DOHH2 (cell line): ENCODE measurements at regions not wholly inside any gene's neighbourhood (a gene's known extent, or its start where the extent isn't known, plus 50 kb on each side); places are given as distances from the start of the nearest gene placed in this dataset.

ENCODE experiments used
- H3F3A ChIP-seq: fragments of 200-600 bp; sonication (generic), shearing (Covaris generic); 2 replicates; pipeline ENCODE4 v1.6.0; 2016; ENCODE audit warnings: antibody characterized with exemption, mild to moderate bottlenecking; ENCODE audit not compliant: control insufficient read depth, insufficient read depth
- H3K27ac ChIP-seq: fragments of 200-600 bp; sonication (generic); 2 replicates; pipeline ENCODE4 v1.5.1; 2014; ENCODE audit warnings: low read depth, mild to moderate bottlenecking, low read length, moderate library complexity
- H3K27me3 ChIP-seq: fragments of 200-600 bp; sonication (generic); 2 replicates; pipeline ENCODE4 v1.6.1; 2014; ENCODE audit warnings: mild to moderate bottlenecking, low read length, mixed read lengths; ENCODE audit not compliant: control insufficient read depth
- H3K36me3 ChIP-seq: fragments of 200-600 bp; sonication (generic); 2 replicates; pipeline ENCODE4 v1.6.1; 2014; ENCODE audit warnings: mild to moderate bottlenecking, low read length, moderate library complexity, mixed read lengths; ENCODE audit not compliant: control insufficient read depth
- H3K4me1 ChIP-seq: fragments of 200-600 bp; sonication (generic); 2 replicates; pipeline ENCODE4 v1.6.1; 2014; ENCODE audit warnings: mild to moderate bottlenecking, low read length, mixed read lengths; ENCODE audit not compliant: control insufficient read depth
- H3K4me2 ChIP-seq: fragments of 200-600 bp; sonication (generic); 2 replicates; pipeline ENCODE4 v1.6.0; 2014; ENCODE audit warnings: mild to moderate bottlenecking, low read length, moderate library complexity
- H3K4me3 ChIP-seq: fragments of 200-600 bp; sonication (generic); 2 replicates; pipeline ENCODE4 v1.5.1; 2014; ENCODE audit warnings: mild to moderate bottlenecking, low read length, mixed read lengths
- H3K79me2 ChIP-seq: fragments of 200-600 bp; sonication (generic); 2 replicates; pipeline ENCODE4 v1.6.1; 2014; ENCODE audit warnings: mild to moderate bottlenecking, low read length, mixed read lengths; ENCODE audit not compliant: control insufficient read depth
- H3K9me2 ChIP-seq: fragments of 200-600 bp; sonication (generic); replicated peaks from 2 replicates; pipeline ENCODE4 v1.6.1; 2014; ENCODE audit warnings: mild to moderate bottlenecking, low read length, mixed read lengths; ENCODE audit not compliant: control insufficient read depth
- H3K9me3 ChIP-seq: fragments of 200-600 bp; sonication (generic); 2 replicates; pipeline ENCODE4 v1.6.1; 2014; ENCODE audit warnings: antibody characterized with exemption, low read length, mixed read lengths; ENCODE audit not compliant: control insufficient read depth, insufficient read depth
- H4K20me1 ChIP-seq: fragments of 200-600 bp; sonication (generic); 2 replicates; pipeline ENCODE4 v1.6.0; 2014; ENCODE audit warnings: low read depth, mild to moderate bottlenecking, antibody characterized with exemption, low read length, moderate library complexity; ENCODE audit not compliant: control insufficient read depth, insufficient read depth
- CTCF ChIP-seq: fragments of 200-600 bp; sonication (generic); IDR thresholded peaks from one replicate; pipeline ENCODE4 v1.5.1; 2014; ENCODE audit warnings: antibody characterized with exemption, mild to moderate bottlenecking, low read depth, low read length; ENCODE audit not compliant: poor library complexity, severe bottlenecking
- EZH2phosphoT487 ChIP-seq: fragments of 200-600 bp; sonication (generic); IDR thresholded peaks from 2 replicates; pipeline ENCODE4 v1.6.1; 2017; ENCODE audit warnings: borderline replicate concordance, mild to moderate bottlenecking, antibody characterized with exemption, low read length, moderate library complexity, mixed read lengths

- H3K9me2 ChIP-seq: no peaks in the 10 kb centered on the region
- no peaks in the 10 kb centered on the region for H3K27me3 ChIP-seq
- H3K9me3 ChIP-seq: no peaks in the 10 kb centered on the region
- no peak overlapping the region for H3K27ac ChIP-seq
- TF ChIP-seq EZH2phosphoT487 (no peak), CTCF (peak; percentile 26)
- no peaks in the 10 kb centered on the region for H4K20me1 ChIP-seq
- H3K79me2 ChIP-seq: no peaks in the 10 kb centered on the region
- no peaks in the 10 kb centered on the region for H3F3A ChIP-seq
- H3K36me3 ChIP-seq: no peaks in the 10 kb centered on the region
- no peaks in the 10 kb centered on the region for H3K4me1 ChIP-seq
- no peak overlapping the region for H3K4me3 ChIP-seq
- H3K4me2 ChIP-seq: no peak overlapping the region
Observed at GRCh38 chr14:104341532-104342434, 203.4 kb downstream of the KIF26A start.

- no peak overlapping the region for H3K27ac ChIP-seq
- no peaks in the 10 kb centered on the region for H3K79me2 ChIP-seq
- no peak overlapping the region for H3K4me3 ChIP-seq
- no peaks in the 10 kb centered on the region for H3K9me2 ChIP-seq
- no peak overlapping the region for H3K4me2 ChIP-seq
- no peak for TF ChIP-seq CTCF
- TF ChIP-seq EZH2phosphoT487: no peak
- H3K36me3 ChIP-seq: no peaks in the 10 kb centered on the region
- H3F3A ChIP-seq: no peaks in the 10 kb centered on the region
- H3K4me1 ChIP-seq: no peaks in the 10 kb centered on the region
- H3K9me3 ChIP-seq: no peaks in the 10 kb centered on the region
- H3K27me3 ChIP-seq: no peaks in the 10 kb centered on the region
- H4K20me1 ChIP-seq: no peaks in the 10 kb centered on the region
Observed at GRCh38 chr14:104342435-104343293, 204.3 kb downstream of the KIF26A start.

- H3K27me3 ChIP-seq: no peaks in the 10 kb centered on the region
- no peaks in the 10 kb centered on the region for H3K9me3 ChIP-seq
- TF ChIP-seq EZH2phosphoT487 (no peak), CTCF (no peak)
- H3K36me3 ChIP-seq: no peaks in the 10 kb centered on the region
- H3K4me1 ChIP-seq: no peaks in the 10 kb centered on the region
- H3K79me2 ChIP-seq: no peaks in the 10 kb centered on the region
- no peaks in the 10 kb centered on the region for H3K9me2 ChIP-seq
- no peaks in the 10 kb centered on the region for H3F3A ChIP-seq
- H3K27ac ChIP-seq: no peak overlapping the region
- H3K4me3 ChIP-seq: no peak overlapping the region
- H4K20me1 ChIP-seq: no peaks in the 10 kb centered on the region
- no peak overlapping the region for H3K4me2 ChIP-seq
Observed at GRCh38 chr14:104343294-104343625, 204.9 kb downstream of the KIF26A start.
